ENCODE measurements at regions not wholly inside any gene's neighbourhood (a gene's known extent, or its start where the extent isn't known, plus 50 kb on each side); places are given as distances from the start of the nearest gene placed in this dataset.
"Not testable (repeated sequence)": the region's sequence is repeated elsewhere in the genome, so short reads cannot be mapped to it uniquely, and the experiment has no call there.

DNA sequence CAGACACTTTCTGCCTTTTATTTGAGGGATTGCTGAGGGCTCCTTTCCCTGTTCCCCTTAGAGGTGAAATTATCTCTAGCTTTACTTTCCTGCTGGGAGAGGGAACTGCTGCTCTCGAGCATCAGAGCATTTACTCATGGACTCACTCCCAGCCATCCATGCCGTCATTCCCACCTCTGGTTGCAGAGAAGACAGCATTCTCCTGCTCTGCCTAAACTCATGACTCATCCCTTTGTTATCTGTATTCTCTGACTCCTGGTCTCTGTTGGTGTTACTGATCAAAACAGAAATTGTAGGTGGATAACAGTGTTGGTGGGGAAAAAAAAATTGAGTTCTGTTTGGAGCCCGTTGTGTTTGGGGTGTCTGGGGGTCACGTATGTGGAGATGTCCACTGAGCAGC, 159.3 kb downstream of the TTC8 start:
- DNase-seq (ENCODE audit: low spot score) = peak; percentile 82

DNA sequence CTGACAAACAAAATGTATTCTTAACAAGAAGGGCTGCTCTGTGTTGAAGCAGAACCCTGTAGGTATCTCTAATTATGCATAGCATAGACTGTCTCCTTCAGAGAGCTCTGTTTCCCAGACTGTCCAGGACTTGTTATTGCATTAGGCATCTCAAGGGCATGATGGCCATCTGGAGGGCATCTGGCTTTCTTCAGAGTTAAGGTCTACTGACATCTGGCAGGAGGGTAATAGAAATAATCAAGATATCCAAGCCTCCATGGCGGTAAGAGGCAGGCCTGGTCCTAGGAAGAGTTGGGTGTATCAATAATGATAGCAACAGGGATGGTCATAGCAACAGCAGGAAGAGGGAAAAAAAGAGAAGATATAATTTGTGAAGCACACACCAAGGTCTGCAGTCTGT, 161.2 kb downstream of the TTC8 start:
- DNase-seq (ENCODE audit: low spot score) = no peak

DNA sequence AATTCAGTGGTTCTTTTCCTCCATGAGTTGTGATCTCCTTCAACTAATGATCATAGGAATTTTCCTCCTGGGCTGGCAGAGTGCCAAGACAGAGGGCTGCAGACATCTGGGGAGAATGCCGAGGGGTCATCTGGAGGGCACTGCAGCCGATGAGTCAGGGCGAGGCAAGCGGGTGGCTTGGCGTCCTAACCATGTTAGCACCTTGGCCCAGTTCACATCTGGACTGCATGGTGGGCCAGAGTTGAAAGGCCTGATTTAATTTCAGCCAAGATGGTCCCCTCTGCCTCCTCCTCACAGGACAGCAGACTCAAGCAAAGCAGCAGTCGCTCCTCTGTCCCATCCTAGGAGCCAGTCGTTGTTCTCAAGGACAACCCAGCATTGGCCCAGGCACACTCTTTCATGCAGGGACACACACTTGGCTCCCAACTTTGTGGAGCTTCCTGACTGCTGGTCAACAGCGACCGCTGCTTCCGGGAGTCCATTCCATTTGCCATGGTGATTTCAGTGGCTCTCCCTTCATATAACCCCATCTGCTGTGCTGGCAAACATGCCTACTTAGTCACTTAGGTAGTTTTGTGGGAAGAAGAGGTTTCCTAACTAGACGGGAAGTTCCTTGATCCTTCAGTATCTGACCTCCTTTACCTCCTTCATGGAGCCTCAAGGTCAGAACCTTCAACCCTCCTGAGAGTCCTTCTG, 161.8 kb downstream of the TTC8 start:
- peak; percentile 38 for DNase-seq (ENCODE audit: low spot score)

DNA sequence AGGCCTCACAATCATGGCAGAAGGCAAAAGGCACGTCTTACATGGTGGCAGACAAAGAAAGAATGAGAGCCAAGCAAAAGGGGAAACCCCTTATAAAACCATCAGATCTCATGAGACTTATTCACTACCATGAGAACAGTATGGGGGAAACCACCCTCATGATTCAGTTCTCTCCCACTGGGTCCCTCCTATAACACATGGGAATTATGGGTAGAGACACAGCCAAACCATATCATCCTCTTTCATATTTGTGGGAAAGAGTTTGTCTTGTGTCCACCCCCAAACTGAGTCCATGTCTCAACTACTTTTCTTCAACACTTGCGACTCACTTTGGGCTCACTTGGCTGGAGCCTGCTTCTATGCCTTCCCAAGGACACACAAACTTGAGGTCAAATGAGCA, 162.5 kb downstream of the TTC8 start:
- DNase-seq (ENCODE audit: low spot score) = not testable (repeated sequence)

DNA sequence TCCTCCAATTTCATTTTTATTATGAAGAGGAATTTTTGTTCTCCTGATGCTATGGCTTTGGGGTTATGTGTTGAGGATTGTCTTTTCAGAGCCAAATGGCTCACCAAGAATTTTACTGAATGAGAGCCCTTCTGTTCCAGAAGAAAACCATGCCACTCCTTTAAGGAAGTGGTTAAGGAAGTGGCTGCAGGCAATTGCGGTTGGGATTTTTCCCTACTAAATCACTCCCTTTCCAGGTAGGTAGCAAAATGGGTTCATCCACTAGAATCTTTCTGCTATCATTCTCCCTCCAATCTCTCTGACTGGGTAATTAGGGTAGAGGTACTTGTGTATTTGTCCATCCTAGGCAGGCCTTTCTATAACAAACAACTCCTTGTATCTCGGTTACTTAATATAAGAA, 163.1 kb downstream of the TTC8 start:
- DNase-seq (ENCODE audit: low spot score) = peak; percentile 59

DNA sequence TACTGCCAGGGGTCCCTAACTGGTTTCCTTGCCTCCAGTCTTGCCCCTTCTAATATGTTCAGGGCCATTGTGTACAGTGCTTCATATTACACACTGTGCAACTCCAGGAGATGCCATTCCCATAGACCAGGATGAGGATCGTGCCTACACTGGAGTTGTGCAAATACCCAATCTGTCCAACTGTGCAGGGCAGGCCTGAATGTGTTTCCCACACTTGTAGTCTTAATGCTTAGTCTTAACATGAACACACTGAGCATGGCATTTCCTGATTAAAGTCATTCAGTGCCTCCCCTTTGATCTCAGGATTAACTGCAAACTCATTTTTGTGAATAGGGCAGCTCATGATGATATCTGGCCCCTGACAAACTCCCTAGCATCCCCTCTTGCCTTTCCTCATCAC, 165.5 kb downstream of the TTC8 start:
- no peak for DNase-seq (ENCODE audit: low spot score)

DNA sequence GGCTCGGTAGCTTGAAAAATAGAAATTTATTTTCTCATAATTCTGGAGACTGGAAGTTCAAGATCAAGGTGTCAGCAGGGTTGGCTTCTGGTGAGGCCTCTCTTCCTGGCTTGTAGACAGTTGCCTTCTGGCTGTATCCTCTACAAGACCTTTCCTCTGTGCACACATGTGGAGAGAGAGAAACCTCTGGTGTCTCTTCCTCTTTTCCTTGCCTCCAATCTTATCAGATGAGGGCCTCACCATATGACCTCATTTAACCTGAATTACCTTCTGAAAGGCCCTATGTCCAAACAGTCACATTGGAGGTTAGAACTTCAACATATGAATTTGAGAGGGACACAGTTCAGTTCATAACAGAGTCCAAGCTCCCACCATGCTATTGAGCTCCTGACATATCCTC, 166.4 kb downstream of the TTC8 start:
- no peak for DNase-seq (ENCODE audit: low spot score)

DNA sequence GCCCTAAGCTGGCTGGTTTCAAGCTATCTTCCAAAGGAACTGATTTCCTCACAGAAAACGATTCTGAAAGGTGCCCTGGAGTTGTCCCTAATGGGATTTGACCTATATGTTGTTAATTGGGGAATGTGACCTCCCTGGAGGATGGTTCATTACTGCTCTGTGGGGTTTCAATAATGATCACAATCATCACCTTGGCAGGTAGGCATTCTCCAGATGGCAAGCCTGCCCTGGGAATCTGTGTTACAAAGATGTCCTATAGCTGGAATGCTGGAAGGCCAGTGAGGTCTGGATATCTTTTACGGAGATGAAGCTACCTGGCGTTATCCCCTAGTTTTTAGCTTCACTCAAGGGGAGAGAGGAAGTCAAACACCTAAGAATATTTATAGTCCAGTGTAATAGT, 167.6 kb downstream of the TTC8 start:
- no peak for DNase-seq (ENCODE audit: low spot score)

DNA sequence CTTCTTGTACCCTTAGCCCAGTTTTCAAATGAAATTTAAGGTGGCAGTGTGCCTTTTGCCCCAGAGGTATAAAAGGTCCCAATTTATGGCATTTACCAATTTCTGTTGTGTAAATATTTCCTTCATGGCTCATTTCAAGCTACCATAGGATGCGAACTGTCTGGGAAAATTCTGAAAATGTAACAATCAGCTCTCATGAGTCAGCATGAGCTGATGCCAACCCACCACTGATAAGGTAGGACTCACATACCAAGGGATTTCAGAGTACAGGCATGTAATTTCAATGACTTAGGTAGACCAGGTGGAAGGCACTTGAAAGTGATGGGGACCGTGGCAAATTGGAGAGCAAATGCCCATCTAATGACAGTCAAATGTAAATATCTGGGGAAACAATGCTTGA, 169.5 kb downstream of the TTC8 start:
- DNase-seq (ENCODE audit: low spot score) = no peak

DNA sequence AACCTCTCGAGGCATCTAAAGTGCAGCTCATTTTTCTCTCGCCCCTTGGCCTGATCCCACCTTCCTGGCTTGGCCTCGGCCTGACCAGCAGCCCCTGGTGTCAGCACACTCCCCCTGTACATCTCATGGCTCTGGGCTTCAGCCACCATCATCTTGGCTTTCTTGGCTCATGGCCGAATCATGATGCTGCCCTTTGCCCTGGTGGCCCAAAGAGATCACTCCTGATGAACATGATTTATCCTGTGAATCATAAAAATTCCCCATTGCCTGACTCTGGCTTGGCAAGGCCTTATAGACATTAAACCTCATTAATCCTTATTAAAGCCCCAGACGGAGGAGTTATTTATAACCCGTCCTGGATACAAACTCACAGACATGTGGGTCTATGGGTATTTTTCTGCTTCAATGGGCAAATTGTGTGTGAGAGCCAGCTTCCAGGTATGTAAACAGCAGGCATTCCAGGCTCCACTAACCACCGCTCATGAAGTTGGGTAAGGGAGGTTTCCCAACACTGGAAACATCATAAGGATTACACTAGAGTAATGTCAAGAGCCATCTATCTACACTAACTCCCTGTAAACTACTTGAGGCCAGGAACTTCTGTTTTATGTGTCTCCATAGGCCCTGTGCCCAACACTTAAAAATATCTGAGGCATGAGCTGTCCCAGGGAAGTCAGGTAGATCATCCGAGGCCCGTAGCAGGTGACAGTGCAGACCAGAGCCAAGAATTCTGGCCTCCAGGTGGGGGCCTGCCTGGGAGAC, 171.2 kb downstream of the TTC8 start:
- DNase-seq (ENCODE audit: low spot score) = no peak

DNA sequence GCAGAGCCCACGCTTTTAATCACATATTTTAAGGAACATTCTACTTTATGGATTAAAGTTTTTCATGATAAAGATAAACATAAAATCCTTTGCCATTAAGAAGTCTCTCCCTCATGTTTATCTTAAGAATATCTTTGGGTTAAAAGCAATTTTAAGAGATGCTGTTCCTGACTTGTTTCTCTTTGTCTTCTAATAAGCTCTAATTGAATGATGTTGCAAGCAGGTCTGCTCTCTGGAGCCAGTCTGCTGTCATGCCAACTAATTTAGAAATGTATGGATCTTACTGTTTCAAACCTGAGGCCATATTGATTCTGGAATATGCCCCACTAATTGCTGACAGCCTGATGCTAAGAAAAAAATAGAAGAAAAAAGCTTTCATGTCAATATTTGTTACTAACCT, 173.6 kb downstream of the TTC8 start:
- no peak for DNase-seq (ENCODE audit: low spot score)

DNA sequence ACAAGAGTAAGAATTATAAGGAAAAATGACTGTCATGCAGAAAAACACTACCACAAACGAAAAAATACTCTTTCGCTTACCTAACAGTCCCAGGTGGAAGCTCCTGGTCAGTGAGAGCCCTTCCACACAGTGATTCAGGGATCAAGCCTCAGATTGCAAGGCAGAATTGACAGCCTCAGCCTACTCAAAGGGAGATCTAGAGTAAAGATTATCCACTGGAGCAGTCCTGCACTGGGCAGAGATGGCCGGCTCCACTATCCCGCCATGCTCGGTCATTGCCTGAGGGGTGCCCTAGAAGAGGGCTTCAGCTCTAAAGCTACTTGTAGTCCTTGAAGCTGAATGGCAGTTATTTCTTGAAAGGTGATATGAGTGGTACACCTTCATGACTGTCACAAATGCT, 174.7 kb downstream of the TTC8 start:
- no peak for DNase-seq (ENCODE audit: low spot score)

DNA sequence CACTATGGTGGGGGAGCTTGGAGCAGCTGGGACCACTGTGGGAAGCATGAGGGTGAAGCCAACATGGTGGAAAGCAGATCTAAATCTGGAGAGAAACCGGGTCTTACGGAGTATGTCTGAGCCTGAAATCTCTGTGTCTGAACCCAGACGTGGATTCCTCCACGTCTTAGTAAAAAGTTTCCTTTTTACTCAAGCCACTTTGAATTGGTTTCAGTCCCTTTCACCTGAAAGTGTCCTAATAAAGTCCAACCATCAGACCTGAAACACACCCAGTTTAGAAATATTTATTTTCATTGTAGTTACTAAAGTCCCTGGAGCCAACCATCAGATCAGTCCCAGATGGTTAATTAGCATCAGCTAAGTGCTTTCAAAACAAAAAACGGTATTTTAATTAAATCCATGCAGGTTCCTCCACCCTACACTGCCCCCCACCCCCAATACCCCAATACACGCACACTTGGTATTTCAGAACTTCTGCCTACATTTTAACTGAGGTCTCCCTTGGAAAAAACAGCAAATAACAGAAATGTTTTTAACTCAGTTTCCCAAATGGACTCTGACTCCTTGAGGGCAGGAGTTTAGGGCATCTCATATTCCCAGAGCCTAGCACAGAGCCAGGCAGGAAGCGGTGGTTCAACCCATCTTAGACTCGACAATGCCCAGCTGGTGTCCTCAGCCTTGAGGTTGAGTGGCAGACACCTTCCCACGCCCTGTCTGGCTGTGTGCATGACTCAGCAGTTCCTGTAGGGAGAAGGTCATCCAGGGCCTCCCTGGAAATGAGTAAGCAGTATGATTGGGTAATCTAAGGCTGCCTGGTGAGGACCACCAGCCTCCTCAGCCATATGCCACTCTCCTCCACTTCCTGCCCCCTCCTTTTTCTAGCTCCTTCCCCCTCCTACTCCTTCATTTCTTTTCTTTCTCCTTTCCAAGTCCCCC, 175.8 kb downstream of the TTC8 start:
- DNase-seq (ENCODE audit: low spot score) = peak; percentile 78

DNA sequence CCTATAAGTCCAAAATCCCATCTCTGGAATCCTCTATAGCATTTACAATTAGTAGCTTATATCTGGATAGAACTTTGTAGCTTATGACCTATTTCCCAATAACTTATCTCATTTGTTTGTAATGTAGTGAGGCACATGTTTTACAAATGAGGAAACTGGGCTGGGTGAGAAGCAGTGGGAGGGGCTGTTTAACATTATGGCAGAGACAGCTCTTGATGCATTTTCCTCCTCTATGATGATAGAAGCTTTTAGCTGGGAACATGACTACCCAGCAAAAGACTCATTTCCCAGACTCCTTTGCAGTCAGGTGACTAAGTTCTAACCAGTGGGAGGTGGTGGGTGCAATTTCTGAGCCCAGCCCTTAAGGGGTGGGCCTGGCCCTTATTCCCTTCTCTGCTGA, 179.7 kb downstream of the TTC8 start:
- no peak for DNase-seq (ENCODE audit: low spot score)

DNA sequence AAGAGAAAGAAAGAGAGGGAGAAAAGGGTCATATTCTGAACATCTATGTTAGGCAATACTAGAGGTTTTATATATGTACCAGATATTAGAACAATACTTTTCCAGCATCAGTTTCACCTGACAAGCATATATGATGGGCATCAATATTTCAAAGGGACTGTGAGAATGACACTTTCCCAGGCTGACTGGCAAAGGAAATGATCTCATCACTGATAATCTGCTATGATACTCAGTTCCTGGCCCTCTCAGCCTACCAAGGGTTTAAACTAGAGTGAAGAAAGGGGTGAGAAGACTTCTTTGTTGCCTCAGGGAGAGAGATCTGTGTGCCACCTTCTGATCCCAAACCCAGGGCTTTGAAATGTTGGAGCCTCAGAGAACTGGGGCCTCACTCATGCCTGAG, 183.5 kb downstream of the TTC8 start:
- DNase-seq (ENCODE audit: low spot score) = no peak

DNA sequence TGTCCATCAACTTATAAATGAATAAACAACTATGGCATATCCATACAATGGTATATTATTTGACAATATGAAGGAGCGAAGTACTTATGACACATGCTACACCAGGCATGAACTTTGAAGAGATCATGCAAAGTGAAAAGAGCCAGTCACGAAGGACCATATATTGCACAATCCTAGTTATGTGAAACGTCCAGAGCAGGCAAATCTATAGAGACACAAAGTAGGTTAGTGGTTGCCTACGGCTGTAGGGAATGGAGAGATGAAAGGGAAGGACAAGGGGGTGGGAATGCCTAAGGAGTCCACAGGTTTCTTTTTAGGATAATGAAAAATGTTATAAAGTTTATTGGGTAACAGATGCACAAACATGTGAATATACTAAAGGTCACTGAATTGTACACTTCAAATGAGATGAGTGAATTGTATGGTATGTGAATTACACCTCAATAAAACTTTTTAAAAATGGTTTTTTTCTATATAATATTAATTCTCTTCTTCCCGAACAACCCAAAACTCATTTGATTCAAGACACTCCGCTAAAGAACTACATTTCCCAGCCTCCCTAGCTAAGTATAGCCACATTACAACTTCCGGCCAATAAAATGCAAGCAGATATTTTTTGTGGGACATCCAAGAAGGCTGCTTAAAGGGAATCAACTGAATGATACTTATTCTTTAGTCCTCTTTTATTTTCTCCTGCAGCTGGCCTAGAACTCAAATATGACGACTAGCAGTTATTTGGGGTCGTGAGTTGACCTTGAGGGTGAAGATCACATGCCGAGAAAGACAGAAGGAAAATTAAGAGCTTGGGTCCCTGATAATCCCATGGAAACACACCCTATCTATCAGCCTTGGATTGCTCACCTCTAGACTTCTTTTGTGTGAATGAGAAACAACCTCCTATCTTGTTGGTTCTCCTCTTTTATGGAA, 187.2 kb downstream of the TTC8 start:
- peak; percentile 38 for DNase-seq (ENCODE audit: low spot score)

DNA sequence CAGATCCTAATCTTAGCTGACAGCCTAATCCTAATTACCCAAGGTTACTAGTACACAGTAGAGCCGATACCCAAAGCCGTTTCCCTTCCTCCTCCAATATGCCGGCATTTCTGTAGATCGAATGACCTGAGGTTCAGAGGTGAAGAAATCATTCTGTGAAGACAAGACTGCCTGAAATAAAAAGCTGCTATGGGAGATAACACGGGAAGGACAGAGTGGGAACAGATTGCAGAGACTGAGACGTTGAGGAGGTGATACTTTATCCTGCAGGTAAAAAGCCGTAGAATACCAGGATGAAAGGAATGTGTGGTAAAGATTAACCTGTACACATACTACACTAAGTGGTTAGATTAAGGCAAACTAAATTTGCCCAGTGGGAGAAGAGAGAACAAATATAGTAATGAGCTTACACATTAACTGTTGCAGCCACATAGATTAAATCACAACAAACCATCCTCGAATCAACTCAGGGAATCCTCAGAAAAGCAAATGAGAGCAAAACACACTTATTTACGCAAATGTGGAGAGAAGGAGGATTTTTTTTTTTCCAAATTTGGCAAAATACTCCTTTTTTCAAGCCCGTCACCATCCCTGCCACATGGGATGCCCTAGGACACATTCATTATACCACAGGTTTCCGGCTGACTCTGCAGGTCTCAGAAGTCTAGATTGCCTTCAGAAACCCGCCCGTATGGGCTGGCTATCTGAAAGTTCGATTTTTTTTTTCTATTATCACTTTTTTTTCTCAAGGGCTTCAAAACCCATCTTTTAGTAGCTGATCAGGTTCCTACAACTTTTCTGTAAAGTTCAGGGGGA, 188.0 kb downstream of the TTC8 start:
- DNase-seq (ENCODE audit: low spot score) = no peak

DNA sequence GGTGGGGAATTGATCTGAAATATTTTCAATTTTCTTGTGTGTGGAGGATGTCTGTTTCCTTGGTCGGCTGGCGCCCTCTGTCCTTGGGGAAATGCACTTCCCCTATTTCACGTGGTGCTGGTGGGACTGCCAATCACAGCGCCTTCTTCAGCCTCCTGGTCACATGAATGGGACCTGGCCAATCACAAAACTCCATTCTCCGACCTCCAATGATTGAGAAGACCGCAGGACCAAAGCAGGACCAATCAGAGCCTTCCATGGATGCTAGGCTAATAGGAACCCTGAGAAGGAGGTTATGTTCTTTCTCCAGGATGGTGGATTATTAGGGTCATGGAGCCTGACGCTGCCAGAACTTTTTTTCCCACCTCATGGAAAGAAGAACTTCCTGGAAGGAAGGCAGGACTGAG, 188.7 kb downstream of the TTC8 start:
- DNase-seq (ENCODE audit: low spot score) = peak; percentile 89

DNA sequence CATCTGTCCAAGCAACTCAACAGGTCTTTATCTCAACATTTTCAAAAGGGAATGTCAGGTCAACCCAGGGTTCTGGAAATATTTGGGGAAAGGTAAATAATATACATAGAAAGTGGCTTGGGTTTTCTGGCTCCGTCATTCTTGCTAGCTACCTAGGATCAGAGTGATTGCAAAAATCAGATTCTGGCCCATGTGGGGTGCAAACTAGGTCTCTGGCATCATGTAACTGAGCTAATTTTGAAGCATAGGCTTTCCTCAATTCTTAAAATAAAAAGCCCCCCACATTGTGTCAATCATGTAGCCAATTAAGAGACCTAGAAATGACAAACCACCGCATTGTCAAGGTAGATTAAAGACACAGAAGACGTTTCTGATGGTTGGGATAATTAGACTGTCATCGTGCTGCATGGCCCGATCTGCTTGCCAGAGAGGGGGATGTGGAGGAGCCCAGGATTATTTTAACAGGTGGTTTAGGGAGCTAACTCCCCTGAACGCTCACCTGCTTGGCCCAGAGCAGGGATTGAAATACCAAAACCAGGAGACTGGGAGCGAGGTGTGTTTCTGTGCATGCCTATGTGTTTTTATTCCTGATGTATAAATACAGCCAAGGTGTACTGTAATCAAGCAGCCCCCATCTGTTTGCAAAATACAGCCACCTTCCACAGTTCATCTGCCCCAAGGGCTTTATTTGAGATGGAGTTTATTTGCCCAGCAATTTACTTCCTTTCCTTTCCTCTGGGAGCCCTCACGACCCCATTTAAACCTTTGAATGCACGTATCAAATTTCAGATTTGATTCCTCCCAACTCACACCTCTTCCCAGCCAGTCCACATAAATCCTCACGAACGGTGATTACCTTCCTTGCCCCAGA, 189.5 kb downstream of the TTC8 start:
- DNase-seq (ENCODE audit: low spot score) = no peak

DNA sequence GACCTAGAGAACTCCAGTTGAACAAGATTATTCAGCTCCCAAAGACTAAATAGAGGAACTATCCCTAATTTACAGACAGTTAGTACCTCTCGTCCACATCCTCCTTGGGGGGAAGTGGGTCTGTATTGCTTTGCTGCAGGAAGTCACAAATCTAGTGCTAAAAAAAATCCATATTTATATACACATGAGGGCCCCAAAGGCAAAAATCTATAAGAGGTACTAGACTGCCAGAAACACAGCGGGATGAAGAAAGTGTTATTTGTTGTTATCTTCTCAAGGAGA, 190.1 kb downstream of the TTC8 start:
- DNase-seq (ENCODE audit: low spot score) = no peak
